DMS79 treated with DMSO at 0.1 percent for 48 hours (cell line): ENCODE measurements at regions not wholly inside any gene's neighbourhood (a gene's known extent, or its start where the extent isn't known, plus 50 kb on each side); places are given as distances from the start of the nearest gene placed in this dataset.

ENCODE experiments used
- DNase-seq: peaks from one replicate; lab custom pipeline; 2025; lab: John Stamatoyannopoulos, UW

GRCh38 chr20:24718277-24718676 lies 230.8 kb upstream of the CST7 start:
- DNase-seq = no peak

DNA sequence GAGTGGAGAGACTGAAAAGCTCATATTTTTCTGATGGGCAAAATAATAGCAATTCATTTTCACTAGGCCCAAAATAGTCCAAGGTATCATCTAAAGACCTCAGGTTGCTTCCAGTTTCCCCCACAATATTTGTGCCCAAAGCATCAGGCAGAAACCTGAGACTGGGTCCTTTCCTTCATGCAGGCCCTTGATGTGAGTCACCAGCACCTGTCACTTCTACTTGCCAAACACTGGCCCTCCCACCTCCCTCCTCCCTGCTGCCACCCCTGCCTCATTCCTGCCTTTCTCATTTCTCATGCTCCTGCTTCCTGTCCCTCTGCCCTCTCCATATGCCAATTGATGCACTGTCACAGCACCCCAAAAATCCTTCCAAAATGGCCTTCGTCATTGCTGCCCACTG lies 230.4 kb upstream of the CST7 start:
- peak; percentile 19 for DNase-seq

DNA sequence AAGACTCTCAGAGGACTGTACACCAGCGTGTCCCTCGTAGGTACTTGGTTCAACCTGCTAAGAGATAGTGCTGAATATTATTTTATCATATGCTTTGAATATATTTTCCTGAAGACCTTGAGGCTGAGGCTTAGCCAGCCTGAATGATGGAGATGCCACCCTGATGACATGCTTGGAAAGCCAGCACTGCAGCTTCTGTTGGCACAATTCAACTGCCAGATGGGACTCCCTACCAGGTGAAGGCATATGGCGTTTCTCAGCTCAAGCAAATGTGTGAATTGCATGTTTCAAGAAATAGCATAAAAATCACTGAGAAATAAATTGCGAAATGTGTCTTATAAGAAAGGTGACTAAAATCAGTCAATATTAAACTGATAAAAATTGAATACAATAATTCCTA lies 228.1 kb upstream of the CST7 start:
- no peak for DNase-seq

DNA sequence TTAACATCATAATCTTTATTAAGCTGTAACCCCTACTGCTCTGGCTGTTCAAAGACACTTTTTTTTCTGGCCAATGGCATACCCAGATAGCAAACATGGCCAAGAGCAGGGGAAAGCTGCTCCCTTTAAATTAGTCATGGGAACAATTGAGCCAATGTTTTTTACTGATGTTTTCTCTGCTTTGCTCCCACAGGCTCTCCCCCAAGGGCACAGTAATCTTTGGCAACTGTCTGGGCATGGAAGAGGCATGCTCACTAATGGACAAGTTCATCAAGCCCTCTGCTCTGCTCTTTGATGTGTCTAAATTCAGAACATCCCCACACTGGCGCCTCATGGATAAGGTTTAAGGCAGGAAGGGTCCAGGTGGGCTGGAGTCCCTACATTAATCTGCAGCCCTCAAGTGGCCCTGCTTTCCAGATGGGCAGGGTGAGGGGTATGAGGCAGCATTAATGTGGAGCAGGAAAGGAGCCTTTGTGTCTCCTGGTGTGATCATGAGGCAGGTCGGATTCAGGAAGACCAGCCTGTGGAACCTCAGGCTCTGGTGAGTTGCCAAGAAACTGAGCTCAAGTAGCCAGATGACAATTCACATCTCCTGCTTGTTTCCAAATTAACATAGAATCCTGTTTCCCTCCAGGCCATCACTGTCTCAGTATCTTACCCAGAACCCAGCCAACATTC lies 227.0 kb upstream of the CST7 start:
- DNase-seq = peak; percentile 36

- no peak for DNase-seq
Observed at GRCh38 chr20:24722586-24722985, 226.5 kb upstream of the CST7 start.

- no peak for DNase-seq
Observed at GRCh38 chr20:24723186-24723585, 225.9 kb upstream of the CST7 start.

GRCh38 chr20:24723647-24724352 lies 225.3 kb upstream of the CST7 start:
- no peak for DNase-seq

- DNase-seq = no peak
Observed at GRCh38 chr20:24724982-24725533, 224.0 kb upstream of the CST7 start.

DNA sequence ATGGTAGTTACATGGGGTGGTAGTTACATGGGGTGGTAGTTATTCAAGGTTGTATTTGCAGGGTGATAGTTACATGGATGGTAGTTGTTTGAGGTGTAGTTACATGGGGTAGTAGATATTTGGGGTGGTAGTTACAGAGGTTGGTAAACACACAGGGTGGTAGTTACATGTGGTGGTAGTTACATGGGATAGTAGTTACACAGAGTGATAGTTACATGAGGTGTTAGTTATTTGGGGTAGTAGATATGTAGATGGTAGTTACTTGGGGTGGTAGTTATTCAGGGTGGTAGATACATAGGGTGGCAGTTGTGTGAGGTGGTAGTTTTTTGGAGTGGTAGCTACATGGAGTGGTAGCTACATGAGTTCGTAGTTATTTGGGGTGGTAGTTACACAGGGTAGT lies 221.3 kb upstream of the CST7 start:
- DNase-seq = no peak

GRCh38 chr20:24729896-24730605 lies 219.0 kb upstream of the CST7 start:
- DNase-seq = no peak

DNA sequence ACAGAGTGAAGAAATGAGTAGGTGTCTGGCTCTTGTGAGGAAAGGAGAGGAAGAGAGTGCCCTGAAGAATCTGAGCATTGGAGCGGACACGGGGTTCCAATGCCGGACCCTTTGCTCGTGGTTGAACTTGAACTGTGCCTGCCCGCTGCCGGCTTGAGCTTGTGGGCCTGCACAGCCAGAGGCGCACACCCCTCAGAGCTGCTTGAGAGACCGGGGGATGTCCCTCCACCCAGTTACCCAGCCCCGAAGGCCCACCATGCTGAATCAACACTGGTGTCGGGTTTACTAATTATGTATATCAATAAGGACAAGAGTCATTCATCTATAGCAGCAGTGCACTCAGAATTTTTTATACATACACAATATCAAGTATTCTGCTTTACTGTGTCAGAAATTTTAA lies 218.3 kb upstream of the CST7 start:
- no peak for DNase-seq

- DNase-seq = no peak
Observed at GRCh38 chr20:24731312-24731711, 217.8 kb upstream of the CST7 start.

DNA sequence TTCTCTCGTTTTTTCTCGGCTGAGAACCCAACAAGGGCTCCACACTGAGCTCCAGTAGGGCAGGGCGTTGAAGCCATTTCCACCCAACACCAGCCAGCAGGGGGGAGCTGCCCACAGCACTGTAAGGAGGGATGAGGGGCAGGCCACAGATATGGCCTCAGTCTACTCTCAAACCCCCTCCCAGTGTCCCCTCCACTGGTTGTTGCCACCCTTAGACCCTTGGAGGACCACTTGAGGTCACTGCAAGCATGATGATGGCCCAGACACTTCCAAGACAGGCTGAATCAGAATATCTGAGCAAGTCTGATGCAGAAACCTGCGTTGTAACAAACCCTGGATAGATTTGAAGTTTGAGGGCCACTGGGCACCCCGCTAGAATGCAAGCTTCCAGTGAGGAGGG lies 217.0 kb upstream of the CST7 start:
- DNase-seq = no peak

- no peak for DNase-seq
Observed at GRCh38 chr20:24732599-24732998, 216.5 kb upstream of the CST7 start.

- DNase-seq = no peak
Observed at GRCh38 chr20:24733416-24733815, 215.7 kb upstream of the CST7 start.

DNA sequence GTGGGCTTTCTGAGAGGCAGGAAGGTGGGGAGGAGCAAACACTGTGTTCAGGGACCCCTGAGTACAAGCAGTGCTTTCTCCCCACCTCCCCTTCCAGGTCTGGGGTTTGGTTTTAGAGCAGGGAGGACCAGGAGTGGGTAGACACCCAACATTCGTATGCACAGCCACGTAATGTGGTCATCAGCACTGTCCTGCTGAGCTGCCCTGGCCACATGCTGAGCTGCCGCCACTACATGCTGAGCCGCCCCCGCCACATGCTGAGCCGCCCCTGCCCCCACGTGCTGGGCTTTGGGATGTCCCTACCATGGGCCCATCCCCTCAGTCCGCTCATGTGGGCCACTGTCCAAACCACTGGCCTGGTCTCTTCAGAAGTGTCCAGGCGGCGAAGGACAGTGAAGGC lies 214.9 kb upstream of the CST7 start:
- no peak for DNase-seq

- DNase-seq = no peak
Observed at GRCh38 chr20:24735263-24735662, 213.8 kb upstream of the CST7 start.

DNA sequence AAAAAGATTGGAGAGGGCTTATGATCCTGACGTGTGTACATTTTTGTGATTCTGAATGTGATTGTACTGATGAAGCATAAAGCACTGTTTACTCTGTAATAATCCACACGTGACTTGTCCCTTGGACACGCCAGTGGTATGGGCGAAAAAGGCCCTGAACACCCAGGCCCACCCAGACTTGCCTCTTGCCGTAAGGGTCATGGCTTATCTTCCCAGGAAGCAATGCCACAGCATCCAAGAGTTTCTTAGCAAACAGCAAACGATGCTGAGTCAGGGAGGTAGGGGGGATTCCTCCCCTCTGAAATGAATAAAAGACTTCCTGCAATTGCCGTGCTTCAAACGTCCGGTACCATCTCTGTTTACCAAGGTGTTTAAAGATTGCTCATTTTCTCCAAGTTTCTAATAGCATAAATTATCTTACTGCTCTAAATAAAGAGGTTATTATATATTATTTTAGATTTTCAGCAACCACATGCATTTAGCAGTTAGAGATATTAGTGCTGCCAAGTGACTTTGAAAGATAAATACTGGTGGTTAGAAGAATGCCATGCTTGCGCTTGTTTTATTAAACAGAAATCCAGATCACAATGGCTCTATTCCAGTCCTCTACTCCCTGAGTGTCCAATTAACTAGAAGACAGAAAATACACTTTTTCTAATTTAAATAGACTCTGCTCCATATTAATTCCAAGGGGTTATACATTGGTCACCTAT lies 212.8 kb upstream of the CST7 start:
- no peak for DNase-seq

- DNase-seq = no peak
Observed at GRCh38 chr20:24736844-24737211, 212.2 kb upstream of the CST7 start.

GRCh38 chr20:24737212-24737850 lies 211.7 kb upstream of the CST7 start:
- DNase-seq = no peak

DNA sequence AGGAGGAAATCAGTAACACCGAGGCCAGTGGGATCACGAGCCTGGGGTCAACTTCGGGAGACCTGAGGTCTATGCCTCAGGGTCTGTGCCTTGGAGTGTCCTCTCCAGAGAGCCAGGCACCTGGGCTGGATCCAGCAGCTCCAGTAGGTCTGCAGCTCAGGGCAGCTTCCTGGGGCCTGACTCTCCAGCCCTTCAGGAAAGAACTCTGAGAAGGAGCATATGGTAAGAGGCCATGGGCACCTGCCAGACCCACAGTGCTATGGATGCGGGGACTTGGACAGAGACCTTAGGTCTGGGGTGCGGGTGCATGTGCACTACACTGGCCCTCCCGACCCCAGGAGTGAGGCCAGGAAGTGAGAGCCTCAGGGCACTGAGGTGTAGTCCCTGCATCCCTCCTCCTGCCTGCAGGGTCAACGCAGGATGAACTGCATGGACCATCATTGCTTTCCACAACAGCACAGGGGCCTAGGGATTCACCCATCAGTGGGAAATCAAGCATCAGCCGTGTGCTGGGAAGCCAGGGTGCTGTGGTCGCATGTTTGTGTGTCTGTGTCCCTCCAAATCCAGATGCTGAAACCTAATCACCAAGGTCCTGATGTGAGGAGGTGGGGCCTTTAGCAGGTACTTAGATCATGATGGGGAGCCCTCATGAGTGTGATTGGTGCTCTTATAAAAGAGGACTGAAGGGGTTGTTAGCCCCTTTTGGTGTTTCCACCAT lies 210.9 kb upstream of the CST7 start:
- DNase-seq = no peak
